Omental fat pad (tissue), 3 donors: ENCODE measurements at regions not wholly inside any gene's neighbourhood (a gene's known extent, or its start where the extent isn't known, plus 50 kb on each side); places are given as distances from the start of the nearest gene placed in this dataset.
"Not testable (repeated sequence)": the region's sequence is repeated elsewhere in the genome, so short reads cannot be mapped to it uniquely, and the experiment has no call there.

Experiments used
- ATAC-seq: fragments of 150-250 bp; one replicate; pipeline ENCODE4 v1.9.1; 2016; ENCODE audit warnings: mild to moderate bottlenecking, moderate library complexity; ENCODE audit not compliant: low FRiP score
- DNase-seq: peaks from one replicate; pipeline ENCODE4 v3.0.0-alpha.2; 2019; ENCODE audit warnings: low spot score
- CTCF ChIP-seq, 3 donors: fragments of 450-650 bp; IDR thresholded peaks; one replicate each; pipeline ENCODE4 v1.5.1; 2016 to 2017; ENCODE audit warnings: antibody characterized with exemption in 3 of 3, mild to moderate bottlenecking in 3 of 3, moderate library complexity in 2 of 3

- no peak for TF ChIP-seq CTCF (IDR thresholded peaks at IDR 0.05)
- ATAC-seq, result no peak
- DNase-seq, result no peak
Observed at GRCh38 chr10:71092812-71093401, 119.5 kb upstream of the UNC5B start.

GRCh38 chr10:71093531-71093930, 118.8 kb upstream of the UNC5B start:
- DNase-seq (no peak), ATAC-seq (no peak)
- TF ChIP-seq CTCF (IDR thresholded peaks at IDR 0.05), result no peak

GRCh38 chr10:71094712-71095390, 117.5 kb upstream of the UNC5B start:
- no peak for TF ChIP-seq CTCF (IDR thresholded peaks at IDR 0.05)
- ATAC-seq (no peak), DNase-seq (no peak)

GRCh38 chr10:71099731-71100361, 112.5 kb upstream of the UNC5B start:
- DNase-seq (no peak), ATAC-seq (no peak)
- no peak for TF ChIP-seq CTCF (IDR thresholded peaks at IDR 0.05)

- TF ChIP-seq CTCF (IDR thresholded peaks at IDR 0.05), result no peak
- DNase-seq (no peak), ATAC-seq (no peak)
Observed at GRCh38 chr10:71103961-71104360, 108.4 kb upstream of the UNC5B start.

GRCh38 chr10:71106151-71106550, 106.2 kb upstream of the UNC5B start:
- ATAC-seq, DNase-seq: not testable (repeated sequence)

- ATAC-seq, DNase-seq: not testable (repeated sequence)
Observed at GRCh38 chr10:71107117-71107516, 105.3 kb upstream of the UNC5B start.

GRCh38 chr10:71108042-71108441, 104.3 kb upstream of the UNC5B start:
- DNase-seq, ATAC-seq: not testable (repeated sequence)
